MCF 10A (cell line): ENCODE measurements at regions not wholly inside any gene's neighbourhood (a gene's known extent, or its start where the extent isn't known, plus 50 kb on each side); places are given as distances from the start of the nearest gene placed in this dataset.

Experiments used
- BruUV-seq: library from RNA; stranded (reverse); fragments of 400-500 nt; replicated peaks from 2 replicates; lab custom pipeline; 2021; lab: Mats Ljungman, UMichigan
- CTCF ChIA-PET: fragments of 300-600 bp; sonication (Branson Sonifier 250); formaldehyde crosslinking; extraction: SDS; loops from one replicate; lab custom pipeline; 2021; ENCODE audit warnings: antibody characterized with exemption, inconsistent platforms; lab: Yijun Ruan, JAX
- POLR2A ChIA-PET: fragments of 300-600, 350-650 bp; sonication (Branson Sonifier 250); formaldehyde crosslinking; extraction: SDS; loops from one replicate; lab custom pipeline; 2020; ENCODE audit warnings: antibody characterized with exemption, inconsistent platforms; lab: Yijun Ruan, JAX
- DNase-seq: peaks from one replicate; pipeline ENCODE4 v3.0.0-alpha.2; 2018; ENCODE audit not compliant: unreplicated experiment
- H3K27ac Mint-ChIP-seq: one replicate; pipeline ENCODE4 v1.8.0; 2022; ENCODE audit warnings: mild to moderate bottlenecking, low read depth, mixed read lengths; ENCODE audit not compliant: unreplicated experiment
- H3K27me3 Mint-ChIP-seq: one replicate; pipeline ENCODE4 v1.8.0; 2022; ENCODE audit warnings: mixed read lengths; ENCODE audit not compliant: insufficient read depth, unreplicated experiment
- H3K36me3 Mint-ChIP-seq: one replicate; pipeline ENCODE4 v1.8.0; 2022; ENCODE audit warnings: mild to moderate bottlenecking, moderate library complexity, mixed read lengths; ENCODE audit not compliant: insufficient read depth, unreplicated experiment
- H3K4me1 Mint-ChIP-seq: one replicate; pipeline ENCODE4 v1.8.0; 2022; ENCODE audit warnings: mixed read lengths; ENCODE audit not compliant: insufficient read depth, unreplicated experiment
- H3K4me3 Mint-ChIP-seq: one replicate; pipeline ENCODE4 v1.8.0; 2022; ENCODE audit warnings: mild to moderate bottlenecking, moderate library complexity, mixed read lengths; ENCODE audit not compliant: unreplicated experiment
- H3K9me3 Mint-ChIP-seq: one replicate; pipeline ENCODE4 v1.8.0; 2022; ENCODE audit warnings: mixed read lengths; ENCODE audit not compliant: unreplicated experiment
- intact Hi-C: fragments of 100-400 bp; cut with micrococcal nuclease; formaldehyde crosslinking; loops from 2 replicates; pipeline ENCODE4 v1.14.1; 2022
- TF ChIP-seq, protein P1 (sequence below): fragments of 200-600 bp; IDR thresholded peaks from one replicate; pipeline ENCODE4 v1.8.0; 2022; ENCODE audit warnings: antibody characterized with exemption, mild to moderate bottlenecking; ENCODE audit not compliant: unreplicated experiment

DNA sequence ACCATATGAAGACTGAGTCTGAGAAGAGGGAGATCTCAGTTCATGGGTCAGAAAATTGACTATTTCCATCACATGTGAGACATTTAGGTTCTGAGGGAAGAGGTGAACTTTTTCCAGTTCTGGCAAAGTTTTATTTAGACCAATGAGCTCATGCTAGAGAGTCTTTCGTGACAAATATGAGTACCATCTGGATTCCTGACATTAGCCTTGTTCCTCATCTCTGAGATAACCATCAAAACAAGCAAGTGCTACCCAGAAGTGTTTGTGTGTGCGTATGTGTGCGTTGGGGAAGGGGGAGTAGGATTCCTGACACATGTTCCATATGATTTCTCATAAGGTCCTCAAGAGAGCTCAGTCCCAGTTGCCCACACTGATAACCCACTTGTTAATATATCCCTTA is 120.6 kb downstream of the FASLG start:
- intact Hi-C loops: no loop called here
- no peaks in the 10 kb centered on the region for H3K4me1 Mint-ChIP-seq
- TF ChIP-seq, protein P1, sequence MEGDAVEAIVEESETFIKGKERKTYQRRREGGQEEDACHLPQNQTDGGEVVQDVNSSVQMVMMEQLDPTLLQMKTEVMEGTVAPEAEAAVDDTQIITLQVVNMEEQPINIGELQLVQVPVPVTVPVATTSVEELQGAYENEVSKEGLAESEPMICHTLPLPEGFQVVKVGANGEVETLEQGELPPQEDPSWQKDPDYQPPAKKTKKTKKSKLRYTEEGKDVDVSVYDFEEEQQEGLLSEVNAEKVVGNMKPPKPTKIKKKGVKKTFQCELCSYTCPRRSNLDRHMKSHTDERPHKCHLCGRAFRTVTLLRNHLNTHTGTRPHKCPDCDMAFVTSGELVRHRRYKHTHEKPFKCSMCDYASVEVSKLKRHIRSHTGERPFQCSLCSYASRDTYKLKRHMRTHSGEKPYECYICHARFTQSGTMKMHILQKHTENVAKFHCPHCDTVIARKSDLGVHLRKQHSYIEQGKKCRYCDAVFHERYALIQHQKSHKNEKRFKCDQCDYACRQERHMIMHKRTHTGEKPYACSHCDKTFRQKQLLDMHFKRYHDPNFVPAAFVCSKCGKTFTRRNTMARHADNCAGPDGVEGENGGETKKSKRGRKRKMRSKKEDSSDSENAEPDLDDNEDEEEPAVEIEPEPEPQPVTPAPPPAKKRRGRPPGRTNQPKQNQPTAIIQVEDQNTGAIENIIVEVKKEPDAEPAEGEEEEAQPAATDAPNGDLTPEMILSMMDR: no peak
- no TSS peak for BruUV-seq
- no peak for DNase-seq
- CTCF ChIA-PET: interaction anchor here (0.7 to 1.8 kb wide), 7 partner anchors 17 to 1377 kb away, joined by 3 to 13 read pairs (median 3); partner anchors contain the start of gene PIGC
- peaks cover 18% of the 10 kb centered on the region for H3K9me3 Mint-ChIP-seq
- POLR2A ChIA-PET: interaction anchor here (1.2 to 2.2 kb wide), 3 partner anchors 13 to 33 kb away, joined by 4 to 9 read pairs (median 4); no protein-coding TSS in a partner anchor
- H3K4me3 Mint-ChIP-seq: no peak overlapping the region
- no peak overlapping the region for H3K27ac Mint-ChIP-seq
- no peaks in the 10 kb centered on the region for H3K27me3 Mint-ChIP-seq
- H3K36me3 Mint-ChIP-seq: no peaks in the 10 kb centered on the region

DNA sequence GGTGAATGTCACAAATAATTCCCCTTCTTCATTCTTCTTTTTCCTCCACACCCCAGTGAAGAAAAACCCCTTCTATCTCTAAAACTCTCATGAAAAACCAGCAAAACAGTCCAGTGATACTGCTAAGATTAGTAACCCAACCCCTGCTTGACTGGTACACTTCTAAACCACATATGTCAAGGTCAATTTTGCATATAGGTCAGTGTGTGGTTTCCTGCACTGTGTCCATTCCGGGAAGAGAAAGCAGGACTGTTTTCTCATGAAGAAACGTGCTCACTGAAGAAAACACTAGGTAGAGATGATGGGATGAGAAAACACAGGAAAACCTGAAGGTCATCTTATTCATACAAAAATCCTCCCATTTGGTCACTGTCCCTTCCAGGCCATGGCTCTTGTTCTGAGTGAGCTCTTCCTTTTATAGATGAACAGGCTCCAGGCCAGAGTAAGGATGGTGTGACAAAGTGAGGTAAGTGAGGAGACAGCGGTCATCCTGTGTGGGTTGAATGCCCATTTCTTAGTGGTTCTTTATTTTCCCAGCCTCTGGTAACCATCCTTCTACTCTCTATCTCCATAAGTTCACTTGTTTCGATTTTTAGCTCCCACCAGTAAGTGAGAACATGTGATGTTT is 122.7 kb downstream of the FASLG start:
- no peak for DNase-seq
- Mint-ChIP-seq H3K4me3 (no peak overlapping the region), H3K27me3 (no peaks in the 10 kb centered on the region), H3K9me3 (peaks cover 22% of the 10 kb centered on the region), H3K27ac (no peak overlapping the region), H3K36me3 (no peaks in the 10 kb centered on the region), H3K4me1 (no peaks in the 10 kb centered on the region)
- ChIA-PET CTCF (interaction anchor here (1.0 kb wide), 1 partner anchor 11 kb away, joined by 3 read pairs; no protein-coding TSS in a partner anchor), POLR2A (no interaction called here)
- BruUV-seq: no TSS peak
- intact Hi-C loops: no loop called here
- TF ChIP-seq, protein P1: no peak

DNA sequence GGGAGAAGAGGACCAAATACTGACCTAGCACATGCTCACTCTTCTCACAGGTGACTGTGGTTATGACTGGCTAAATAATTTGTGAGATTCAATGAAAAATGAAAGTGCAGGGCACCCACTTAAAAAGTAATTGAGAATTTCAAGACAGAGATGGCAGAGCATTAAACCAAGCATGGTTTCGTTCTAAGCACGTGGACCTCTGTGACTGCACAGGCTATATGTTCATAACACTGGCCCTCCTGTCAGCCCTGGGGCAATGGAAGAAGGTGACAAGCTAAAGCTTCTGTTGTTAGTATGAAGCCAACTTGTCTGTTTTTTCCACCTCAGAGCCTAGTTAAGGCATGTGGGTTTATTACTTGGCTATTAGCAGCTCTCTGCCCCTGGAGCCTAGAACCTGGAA is 130.9 kb downstream of the FASLG start:
- intact Hi-C loops: no loop called here
- TF ChIP-seq, protein P1: no peak
- Mint-ChIP-seq H3K27ac (no peak overlapping the region), H3K36me3 (no peaks in the 10 kb centered on the region), H3K4me3 (no peak overlapping the region), H3K4me1 (no peaks in the 10 kb centered on the region), H3K27me3 (no peaks in the 10 kb centered on the region), H3K9me3 (peaks cover 1% of the 10 kb centered on the region)
- CTCF ChIA-PET: no interaction called here
- no TSS peak for BruUV-seq
- POLR2A ChIA-PET: no interaction called here
- DNase-seq: no peak

DNA sequence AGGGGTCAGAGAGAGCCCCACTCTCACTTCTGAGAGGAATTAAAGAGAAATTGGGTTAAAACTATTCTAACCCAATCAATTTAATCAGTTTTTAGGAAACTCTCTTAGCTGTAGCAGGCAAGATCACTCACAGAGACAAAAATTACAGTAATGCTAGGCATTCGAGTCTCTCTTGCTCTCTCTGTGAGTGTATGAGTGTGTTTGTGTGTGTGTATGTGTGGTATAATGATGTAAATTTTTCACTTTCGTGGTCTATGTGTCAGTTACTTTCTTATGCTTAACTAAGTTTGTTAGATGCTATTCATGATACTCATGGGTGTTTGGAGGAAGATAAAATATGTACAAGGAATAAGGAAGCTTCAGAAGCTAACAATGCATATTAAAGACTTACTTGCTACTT is 131.3 kb downstream of the FASLG start:
- no peak overlapping the region for H3K27ac Mint-ChIP-seq
- intact Hi-C loops: no loop called here
- no TSS peak for BruUV-seq
- TF ChIP-seq, protein P1: no peak
- H3K4me3 Mint-ChIP-seq: no peak overlapping the region
- no peaks in the 10 kb centered on the region for H3K4me1 Mint-ChIP-seq
- DNase-seq: no peak
- ChIA-PET CTCF (no interaction called here), POLR2A (no interaction called here)
- H3K36me3 Mint-ChIP-seq: no peaks in the 10 kb centered on the region
- no peaks in the 10 kb centered on the region for H3K9me3 Mint-ChIP-seq
- H3K27me3 Mint-ChIP-seq: no peaks in the 10 kb centered on the region
